HL-60 (cell line): ENCODE measurements at regions not wholly inside any gene's neighbourhood (a gene's known extent, or its start where the extent isn't known, plus 50 kb on each side); places are given as distances from the start of the nearest gene placed in this dataset.
A peak's percentile ranks its signal among the peaks of the same experiment; 100 is the strongest.

Experiments
- DNase-seq, 2 experiments: peaks; one replicate each; pipeline ENCODE4 v3.0.0-alpha.2; 2010 to 2020; ENCODE audit warnings: low read depth in 1 of 2, low spot score in 1 of 2
- H3K27ac ChIP-seq: fragments of 250-450 bp; sonication (Bioruptor Pico); replicated peaks from 2 replicates; pipeline ENCODE4 v1.5.1; 2020; ENCODE audit warnings: mild to moderate bottlenecking, moderate library complexity
- H3K27me3 ChIP-seq: fragments of 250-450 bp; sonication (Bioruptor Pico); 2 replicates; pipeline ENCODE4 v1.5.1; 2021; ENCODE audit warnings: mild to moderate bottlenecking, moderate library complexity; ENCODE audit not compliant: insufficient read depth, poor library complexity, severe bottlenecking
- H3K4me3 ChIP-seq: replicated peaks from 2 replicates; pipeline ENCODE4 v1.5.1; 2011; ENCODE audit warnings: mild to moderate bottlenecking, control low read depth, low read length; ENCODE audit not compliant: insufficient read depth
- GABPA ChIP-seq: IDR thresholded peaks from 2 replicates; pipeline ENCODE4 v1.6.1; 2012; ENCODE audit warnings: low read depth
- POLR2AphosphoS5 ChIP-seq: IDR thresholded peaks from 2 replicates; pipeline ENCODE4 v1.6.1; 2012; ENCODE audit warnings: low read depth
- SPI1 ChIP-seq: IDR thresholded peaks from 2 replicates; pipeline ENCODE4 v1.6.1; 2012; ENCODE audit warnings: low read depth, mild to moderate bottlenecking, borderline replicate concordance
- TF ChIP-seq, protein P1 (sequence below): IDR thresholded peaks from 2 replicates; pipeline ENCODE4 v1.6.1; 2012; ENCODE audit warnings: low read depth; ENCODE audit not compliant: insufficient replicate concordance
- TF ChIP-seq, protein P2 (sequence below): IDR thresholded peaks from one replicate; pipeline ENCODE4 v1.5.1; 2011; ENCODE audit warnings: low read length, control low read depth, inconsistent platforms; ENCODE audit not compliant: insufficient read depth

- Histone ChIP-seq H3K27ac (peak overlapping the region; percentile 52), H3K4me3 (no peak overlapping the region), H3K27me3 (no peaks in the 10 kb centered on the region)
- TF ChIP-seq SPI1 = peak; percentile 86; the same call in 1 of the 2 replicates
- TF ChIP-seq POLR2AphosphoS5 = peak; percentile 66
- TF ChIP-seq, protein P1, sequence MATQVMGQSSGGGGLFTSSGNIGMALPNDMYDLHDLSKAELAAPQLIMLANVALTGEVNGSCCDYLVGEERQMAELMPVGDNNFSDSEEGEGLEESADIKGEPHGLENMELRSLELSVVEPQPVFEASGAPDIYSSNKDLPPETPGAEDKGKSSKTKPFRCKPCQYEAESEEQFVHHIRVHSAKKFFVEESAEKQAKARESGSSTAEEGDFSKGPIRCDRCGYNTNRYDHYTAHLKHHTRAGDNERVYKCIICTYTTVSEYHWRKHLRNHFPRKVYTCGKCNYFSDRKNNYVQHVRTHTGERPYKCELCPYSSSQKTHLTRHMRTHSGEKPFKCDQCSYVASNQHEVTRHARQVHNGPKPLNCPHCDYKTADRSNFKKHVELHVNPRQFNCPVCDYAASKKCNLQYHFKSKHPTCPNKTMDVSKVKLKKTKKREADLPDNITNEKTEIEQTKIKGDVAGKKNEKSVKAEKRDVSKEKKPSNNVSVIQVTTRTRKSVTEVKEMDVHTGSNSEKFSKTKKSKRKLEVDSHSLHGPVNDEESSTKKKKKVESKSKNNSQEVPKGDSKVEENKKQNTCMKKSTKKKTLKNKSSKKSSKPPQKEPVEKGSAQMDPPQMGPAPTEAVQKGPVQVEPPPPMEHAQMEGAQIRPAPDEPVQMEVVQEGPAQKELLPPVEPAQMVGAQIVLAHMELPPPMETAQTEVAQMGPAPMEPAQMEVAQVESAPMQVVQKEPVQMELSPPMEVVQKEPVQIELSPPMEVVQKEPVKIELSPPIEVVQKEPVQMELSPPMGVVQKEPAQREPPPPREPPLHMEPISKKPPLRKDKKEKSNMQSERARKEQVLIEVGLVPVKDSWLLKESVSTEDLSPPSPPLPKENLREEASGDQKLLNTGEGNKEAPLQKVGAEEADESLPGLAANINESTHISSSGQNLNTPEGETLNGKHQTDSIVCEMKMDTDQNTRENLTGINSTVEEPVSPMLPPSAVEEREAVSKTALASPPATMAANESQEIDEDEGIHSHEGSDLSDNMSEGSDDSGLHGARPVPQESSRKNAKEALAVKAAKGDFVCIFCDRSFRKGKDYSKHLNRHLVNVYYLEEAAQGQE = peak; percentile 64
- TF ChIP-seq, protein P2, sequence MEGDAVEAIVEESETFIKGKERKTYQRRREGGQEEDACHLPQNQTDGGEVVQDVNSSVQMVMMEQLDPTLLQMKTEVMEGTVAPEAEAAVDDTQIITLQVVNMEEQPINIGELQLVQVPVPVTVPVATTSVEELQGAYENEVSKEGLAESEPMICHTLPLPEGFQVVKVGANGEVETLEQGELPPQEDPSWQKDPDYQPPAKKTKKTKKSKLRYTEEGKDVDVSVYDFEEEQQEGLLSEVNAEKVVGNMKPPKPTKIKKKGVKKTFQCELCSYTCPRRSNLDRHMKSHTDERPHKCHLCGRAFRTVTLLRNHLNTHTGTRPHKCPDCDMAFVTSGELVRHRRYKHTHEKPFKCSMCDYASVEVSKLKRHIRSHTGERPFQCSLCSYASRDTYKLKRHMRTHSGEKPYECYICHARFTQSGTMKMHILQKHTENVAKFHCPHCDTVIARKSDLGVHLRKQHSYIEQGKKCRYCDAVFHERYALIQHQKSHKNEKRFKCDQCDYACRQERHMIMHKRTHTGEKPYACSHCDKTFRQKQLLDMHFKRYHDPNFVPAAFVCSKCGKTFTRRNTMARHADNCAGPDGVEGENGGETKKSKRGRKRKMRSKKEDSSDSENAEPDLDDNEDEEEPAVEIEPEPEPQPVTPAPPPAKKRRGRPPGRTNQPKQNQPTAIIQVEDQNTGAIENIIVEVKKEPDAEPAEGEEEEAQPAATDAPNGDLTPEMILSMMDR = no peak
- TF ChIP-seq GABPA = no peak
- DNase-seq = peak; percentile 56 to 86
Measured at GRCh38 chr21:23524685-23525084, 2082.6 kb downstream of the MRPL39 start.

- no peaks in the 10 kb centered on the region for H3K27me3 ChIP-seq
- TF ChIP-seq GABPA (no peak), POLR2AphosphoS5 (no peak), SPI1 (no peak)
- TF ChIP-seq, protein P1 = peak; percentile 95
- no peak overlapping the region for H3K27ac ChIP-seq
- H3K4me3 ChIP-seq = no peak overlapping the region
- DNase-seq = no peak
Measured at GRCh38 chr21:23522751-23523150, 2084.5 kb downstream of the MRPL39 start.

DNA sequence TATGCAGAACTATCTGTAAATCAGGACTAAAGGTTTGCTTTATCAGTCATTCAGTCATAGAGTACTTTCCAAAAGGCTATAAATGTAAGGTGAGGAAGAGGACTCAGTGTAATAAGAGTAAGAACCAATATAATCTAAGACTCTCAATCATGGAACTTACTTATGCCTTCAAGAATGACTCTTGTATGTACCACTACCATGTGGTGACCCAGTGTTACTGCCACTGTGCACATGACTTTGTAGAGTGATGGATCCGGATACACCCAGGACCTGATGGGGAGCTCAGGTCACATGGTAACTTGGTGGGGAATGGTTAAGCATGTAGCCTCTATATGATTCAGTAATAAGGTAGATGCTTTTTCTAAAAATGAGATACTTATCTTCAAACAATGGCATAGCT lies 2099.8 kb downstream of the MRPL39 start:
- Histone ChIP-seq H3K27me3 (no peaks in the 10 kb centered on the region), H3K4me3 (no peak overlapping the region), H3K27ac (no peak overlapping the region)
- TF ChIP-seq GABPA (no peak), POLR2AphosphoS5 (no peak), SPI1 (no peak)
- TF ChIP-seq, protein P2 = no peak
- TF ChIP-seq, protein P1 = no peak
- no peak for DNase-seq

DNA sequence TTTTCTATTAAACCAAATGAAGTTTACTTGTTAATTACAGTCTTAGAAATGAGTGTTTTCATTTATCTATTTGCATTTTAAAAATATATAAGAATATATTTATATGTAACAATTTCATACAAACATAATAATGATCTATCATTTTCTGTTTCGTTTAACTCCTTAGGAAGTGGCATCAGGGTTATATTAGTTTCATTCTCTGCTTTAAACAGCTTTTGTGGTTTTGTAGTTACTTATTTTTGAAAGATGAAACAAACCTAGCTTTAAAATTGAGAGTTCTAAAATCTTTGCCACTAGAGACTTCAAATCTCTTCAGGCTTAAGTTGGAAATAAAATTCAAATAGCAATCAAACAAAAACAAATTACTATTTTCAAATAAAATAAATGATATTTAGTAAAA lies 2110.6 kb downstream of the MRPL39 start:
- Histone ChIP-seq H3K4me3 (no peak overlapping the region), H3K27ac (no peak overlapping the region), H3K27me3 (no peaks in the 10 kb centered on the region)
- TF ChIP-seq, protein P2 = no peak
- TF ChIP-seq POLR2AphosphoS5 (no peak), GABPA (no peak), SPI1 (no peak)
- TF ChIP-seq, protein P1 = no peak
- no peak for DNase-seq
